ENCODE measurements at regions not wholly inside any gene's neighbourhood (a gene's known extent, or its start where the extent isn't known, plus 50 kb on each side); places are given as distances from the start of the nearest gene placed in this dataset.

- no peaks in the 10 kb centered on the region for H3K4me1 ChIP-seq (ENCODE audit: low read length)
- no peaks in the 10 kb centered on the region for H3K36me3 ChIP-seq (replicated peaks; ENCODE audit: low read depth, low read length)
- H4K20me1 ChIP-seq (ENCODE audit: insufficient read depth, low read length) = no peaks in the 10 kb centered on the region
- H3K4me3 ChIP-seq (ENCODE audit: low read length) = no peak overlapping the region
- peaks cover 6% of the 10 kb centered on the region; the same call in 1 of the 2 replicates for H3K27me3 ChIP-seq (ENCODE audit: low read depth, low read length)
- H3K4me2 ChIP-seq (ENCODE audit: low read length) = no peak overlapping the region
- H3K9me3 ChIP-seq (ENCODE audit: insufficient read depth, low read length) = no peaks in the 10 kb centered on the region
- no peak overlapping the region for H3K9ac ChIP-seq (ENCODE audit: low read length)
- no peaks in the 10 kb centered on the region for H3K79me2 ChIP-seq (ENCODE audit: low read length)
- H3K27ac ChIP-seq (ENCODE audit: low read length) = no peak overlapping the region
- TF ChIP-seq CTCF (IDR thresholded peaks at IDR 0.05; ENCODE audit: low read depth, low read length) (no peak), EZH2phosphoT487 (IDR thresholded peaks at IDR 0.05; ENCODE audit: low read depth) (no peak)
- no peak overlapping the region for H2AFZ ChIP-seq (ENCODE audit: low read depth, low read length)
Observed at GRCh38 chr20:62534526-62535221, 58.9 kb upstream of the GATA5 start.

- H3K27ac ChIP-seq (ENCODE audit: low read length) = no peak overlapping the region
- no peaks in the 10 kb centered on the region for H3K9me3 ChIP-seq (ENCODE audit: insufficient read depth, low read length)
- no peaks in the 10 kb centered on the region for H3K79me2 ChIP-seq (ENCODE audit: low read length)
- H3K36me3 ChIP-seq (replicated peaks; ENCODE audit: low read depth, low read length) = no peaks in the 10 kb centered on the region
- no peak overlapping the region for H2AFZ ChIP-seq (ENCODE audit: low read depth, low read length)
- H4K20me1 ChIP-seq (ENCODE audit: insufficient read depth, low read length) = no peaks in the 10 kb centered on the region
- H3K27me3 ChIP-seq (ENCODE audit: low read depth, low read length) = peaks cover 6% of the 10 kb centered on the region
- no peak overlapping the region for H3K9ac ChIP-seq (ENCODE audit: low read length)
- TF ChIP-seq EZH2phosphoT487 (IDR thresholded peaks at IDR 0.05; ENCODE audit: low read depth) = no peak
- TF ChIP-seq CTCF (IDR thresholded peaks at IDR 0.05; ENCODE audit: low read depth, low read length) = no peak
- no peaks in the 10 kb centered on the region for H3K4me1 ChIP-seq (ENCODE audit: low read length)
- no peak overlapping the region for H3K4me3 ChIP-seq (ENCODE audit: low read length)
- H3K4me2 ChIP-seq (ENCODE audit: low read length) = no peak overlapping the region
Observed at GRCh38 chr20:62535282-62535811, 59.6 kb upstream of the GATA5 start.

- Histone ChIP-seq H3K36me3 (replicated peaks; ENCODE audit: low read depth, low read length) (no peaks in the 10 kb centered on the region), H4K20me1 (ENCODE audit: insufficient read depth, low read length) (no peaks in the 10 kb centered on the region), H3K9ac (ENCODE audit: low read length) (no peak overlapping the region), H3K79me2 (ENCODE audit: low read length) (no peaks in the 10 kb centered on the region), H3K27me3 (ENCODE audit: low read depth, low read length) (peaks cover 10% of the 10 kb centered on the region), H3K27ac (ENCODE audit: low read length) (no peak overlapping the region), H3K4me1 (ENCODE audit: low read length) (no peaks in the 10 kb centered on the region), H3K4me2 (ENCODE audit: low read length) (no peak overlapping the region), H2AFZ (ENCODE audit: low read depth, low read length) (no peak overlapping the region), H3K4me3 (ENCODE audit: low read length) (no peak overlapping the region), H3K9me3 (ENCODE audit: insufficient read depth, low read length) (no peaks in the 10 kb centered on the region)
- TF ChIP-seq CTCF (IDR thresholded peaks at IDR 0.05; ENCODE audit: low read depth, low read length) (no peak), EZH2phosphoT487 (IDR thresholded peaks at IDR 0.05; ENCODE audit: low read depth) (no peak)
Observed at GRCh38 chr20:62535964-62536363, 60.2 kb upstream of the GATA5 start.

- no peak overlapping the region for H3K9ac ChIP-seq (ENCODE audit: low read length)
- no peaks in the 10 kb centered on the region for H4K20me1 ChIP-seq (ENCODE audit: insufficient read depth, low read length)
- H3K27me3 ChIP-seq (ENCODE audit: low read depth, low read length) = peaks cover 12% of the 10 kb centered on the region
Observed at GRCh38 chr20:62536871-62537401, 61.1 kb upstream of the GATA5 start.

More at GRCh38 chr20:62536871-62537401, 61.1 kb upstream of the GATA5 start:
- Histone ChIP-seq H3K27ac (ENCODE audit: low read length) (no peak overlapping the region), H3K4me1 (ENCODE audit: low read length) (no peaks in the 10 kb centered on the region), H2AFZ (ENCODE audit: low read depth, low read length) (no peak overlapping the region), H3K4me3 (ENCODE audit: low read length) (no peak overlapping the region), H3K79me2 (ENCODE audit: low read length) (no peaks in the 10 kb centered on the region), H3K36me3 (replicated peaks; ENCODE audit: low read depth, low read length) (no peaks in the 10 kb centered on the region), H3K4me2 (ENCODE audit: low read length) (no peak overlapping the region), H3K9me3 (ENCODE audit: insufficient read depth, low read length) (no peaks in the 10 kb centered on the region)
- TF ChIP-seq CTCF (IDR thresholded peaks at IDR 0.05; ENCODE audit: low read depth, low read length) = no peak
- no peak for TF ChIP-seq EZH2phosphoT487 (IDR thresholded peaks at IDR 0.05; ENCODE audit: low read depth)
